COLO829 (cell line): ENCODE measurements at regions not wholly inside any gene's neighbourhood (a gene's known extent, or its start where the extent isn't known, plus 50 kb on each side); places are given as distances from the start of the nearest gene placed in this dataset.
A peak's percentile ranks its signal among the peaks of the same experiment; 100 is the strongest.

Experiments
- DNase-seq: peaks from one replicate; pipeline ENCODE4 v3.0.0; 2012; ENCODE audit warnings: low spot score

DNA sequence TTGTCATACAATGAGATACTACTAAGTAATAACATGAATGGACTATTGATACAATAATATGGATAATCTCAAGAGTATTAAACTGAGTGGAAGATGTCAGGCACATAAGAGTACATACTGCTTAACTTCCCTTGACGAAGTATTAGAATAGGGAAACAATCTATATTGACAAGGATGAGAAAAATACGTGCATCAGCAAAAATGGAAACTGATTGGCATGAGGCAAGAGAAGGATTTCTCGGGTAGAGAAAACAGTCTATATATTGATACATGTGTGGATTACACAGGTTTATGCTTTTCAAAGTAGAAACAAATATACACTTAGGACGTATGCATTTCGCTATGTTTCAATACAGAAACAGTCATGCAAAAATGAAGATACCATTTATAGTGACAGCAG is 57.4 kb downstream of the PRR20E start:
- DNase-seq = no peak

DNA sequence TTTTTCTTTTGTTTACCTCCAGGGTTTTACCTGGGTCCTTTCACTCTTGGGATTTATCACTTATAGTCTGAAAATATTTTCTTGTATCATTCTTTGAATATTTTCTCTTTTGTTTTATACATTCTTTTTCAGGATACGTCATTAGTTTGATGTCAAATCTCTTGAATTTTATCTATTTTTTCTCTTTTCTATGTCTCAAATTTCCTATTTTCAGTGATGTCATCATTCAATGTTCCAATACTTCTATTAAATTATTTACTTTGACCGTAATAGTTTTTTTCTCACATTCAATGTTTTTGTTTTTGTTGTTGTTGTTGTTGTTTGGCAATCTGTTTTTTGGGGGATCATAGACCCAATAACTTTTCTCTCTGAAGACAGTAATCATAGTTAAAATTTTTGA is 83.5 kb downstream of the PRR20E start:
- no peak for DNase-seq

GRCh38 chr13:57253551-57253950 is 86.6 kb downstream of the PRR20E start:
- no peak for DNase-seq

DNA sequence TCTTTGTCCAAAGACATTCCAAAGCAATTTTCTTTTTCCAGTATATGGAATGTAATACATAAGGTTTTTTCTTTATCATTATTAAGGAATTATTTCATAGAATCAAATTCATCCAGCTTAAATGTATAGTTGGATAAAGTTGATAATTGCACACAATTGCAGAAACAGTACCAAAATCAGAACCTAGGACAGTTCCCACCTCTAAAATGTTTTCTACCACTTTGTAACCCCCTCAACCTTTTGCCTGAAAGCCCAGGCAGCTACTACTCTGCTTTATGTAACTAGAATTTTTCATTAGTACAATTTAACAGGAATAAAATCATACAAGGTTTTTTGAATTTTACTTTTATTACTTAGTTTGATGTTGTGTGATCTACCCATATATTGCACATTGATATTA is 98.0 kb downstream of the PRR20E start:
- DNase-seq = no peak

DNA sequence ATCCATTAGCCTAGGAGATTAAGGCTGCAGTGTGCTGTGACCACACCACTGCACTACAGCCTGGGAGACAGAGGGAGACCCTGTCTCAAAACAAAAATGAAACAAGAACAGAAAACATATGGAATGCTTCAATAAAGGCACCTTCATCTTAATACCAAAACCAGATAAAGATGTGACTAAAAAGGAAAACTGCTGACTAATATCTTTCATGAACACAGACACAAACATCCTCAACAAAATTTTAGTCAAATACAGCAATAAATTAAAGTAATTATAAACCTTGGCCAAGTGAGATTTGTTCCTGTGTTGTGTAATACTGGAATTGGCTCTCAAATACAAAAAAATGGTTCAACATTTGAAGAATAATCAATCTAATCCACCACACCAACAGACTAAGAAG is 103.5 kb downstream of the PRR20E start:
- DNase-seq = no peak

- DNase-seq = no peak
These were observed 119.6 kb downstream of the PRR20E start for GRCh38 chr13:57286511-57287098.

- DNase-seq = no peak
These were observed 135.6 kb downstream of the PRR20E start for GRCh38 chr13:57302604-57303003.

DNA sequence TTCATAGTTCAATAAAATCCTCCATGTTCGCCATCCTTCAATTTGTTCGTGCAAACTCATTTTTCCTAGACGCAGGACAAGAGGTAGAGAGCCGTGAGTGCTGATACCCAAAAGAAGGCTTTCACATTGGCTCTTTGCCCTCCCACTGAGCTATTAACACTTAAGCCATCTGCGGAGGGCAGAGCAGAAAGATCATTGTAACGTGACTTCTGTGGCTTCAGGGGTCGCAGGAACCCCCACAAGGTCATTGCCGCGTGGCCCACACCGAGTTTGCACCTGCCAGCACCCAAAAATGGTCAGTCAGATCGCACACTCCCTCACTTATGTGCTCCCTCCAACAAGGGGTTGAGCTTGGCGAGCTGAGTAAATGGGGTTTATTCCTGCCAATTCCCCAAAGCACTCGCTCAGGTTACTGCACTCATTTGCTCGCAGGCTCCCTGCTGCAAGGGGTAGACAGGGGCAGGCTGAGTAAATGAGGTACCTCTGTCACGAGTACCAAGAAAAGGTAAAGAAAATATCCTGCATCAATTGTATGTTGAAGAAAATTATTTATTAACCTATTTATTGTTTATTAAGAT is 144.1 kb downstream of the PRR20E start:
- DNase-seq = no peak

- peak; percentile 6 for DNase-seq
These were observed 148.0 kb downstream of the PRR20E start for GRCh38 chr13:57314897-57315520.

DNA sequence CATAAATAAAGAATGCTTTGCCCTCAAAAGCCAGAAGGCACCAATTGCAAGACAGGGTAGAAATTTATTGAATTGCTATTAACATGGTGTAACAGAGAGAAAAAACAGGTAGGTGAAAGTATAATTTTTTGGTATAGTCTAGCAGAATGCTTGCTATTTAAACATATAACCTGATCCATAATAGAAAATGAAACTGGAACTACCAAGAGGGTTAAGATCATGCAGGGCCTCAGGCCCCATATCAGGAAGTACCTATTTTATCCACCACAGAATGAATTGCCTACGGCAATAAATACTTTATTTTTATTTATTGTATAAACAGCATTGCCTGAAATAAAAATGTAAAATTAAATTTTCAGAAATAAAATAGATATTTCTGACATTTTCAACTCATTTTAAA is 159.5 kb downstream of the PRR20E start:
- DNase-seq = no peak

- DNase-seq = no peak
These were observed 173.9 kb downstream of the PRR20E start for GRCh38 chr13:57340878-57341277.

GRCh38 chr13:57345526-57345925 is 178.5 kb downstream of the PRR20E start:
- DNase-seq = no peak

DNA sequence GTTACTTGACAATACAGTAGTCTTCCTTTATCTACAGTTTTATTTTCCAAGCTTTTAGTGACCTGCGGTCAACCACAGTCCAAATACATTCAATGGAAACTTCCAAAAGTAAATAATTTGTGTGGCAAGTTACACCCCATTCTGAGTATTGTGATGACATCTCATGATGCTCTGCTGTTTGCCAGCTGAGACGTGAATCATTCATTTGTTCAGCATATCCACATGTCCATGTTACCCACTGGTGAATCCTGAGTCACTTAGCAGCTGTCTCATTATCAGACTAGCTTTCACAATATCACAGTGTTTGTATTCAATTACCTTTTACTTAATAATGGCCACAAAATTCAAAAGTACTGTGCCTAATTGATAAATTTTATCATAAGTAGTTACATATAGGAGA is 179.8 kb downstream of the PRR20E start:
- no peak for DNase-seq

DNA sequence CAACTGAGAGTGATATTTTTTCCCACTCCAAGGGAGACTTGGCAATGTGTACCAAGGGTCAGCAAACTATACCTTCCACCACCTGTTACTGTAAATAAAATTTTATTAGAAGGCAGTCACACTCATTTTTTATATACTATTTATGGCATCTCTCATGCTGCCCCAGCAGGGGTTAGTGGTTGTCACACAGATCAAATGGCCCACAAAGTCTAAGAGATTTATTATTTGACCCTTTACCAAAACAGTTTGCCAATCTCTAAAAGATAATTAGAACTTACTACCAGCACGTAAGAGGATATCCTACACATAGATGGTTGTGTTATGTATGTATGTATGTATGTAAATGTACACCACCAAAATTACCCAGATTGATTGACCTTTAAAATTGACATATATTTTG is 185.1 kb downstream of the PRR20E start:
- DNase-seq = no peak

DNA sequence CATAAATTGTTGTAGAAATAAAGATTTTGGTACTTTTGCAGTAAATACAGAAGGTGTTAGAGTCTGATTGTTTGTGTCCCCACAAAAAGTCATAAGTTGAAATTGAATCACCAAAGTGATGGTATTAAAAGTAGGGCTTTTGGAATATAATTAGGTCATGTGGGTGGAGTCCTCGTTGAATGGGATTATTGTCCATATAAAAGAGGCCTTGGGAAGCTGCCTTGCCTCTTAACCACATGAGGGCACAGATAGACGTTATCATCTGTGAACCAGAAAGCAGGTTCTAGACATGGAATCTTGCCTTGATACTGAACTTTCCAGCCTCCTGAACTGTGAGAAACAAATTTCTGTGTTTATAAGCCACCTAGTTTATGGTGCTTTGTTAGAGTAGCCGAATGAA is 186.8 kb downstream of the PRR20E start:
- peak; percentile 48 for DNase-seq

- DNase-seq = peak; percentile 59
These were observed 208.9 kb downstream of the PRR20E start for GRCh38 chr13:57375876-57376275.

- no peak for DNase-seq
These were observed 223.2 kb upstream of the PCDH17 start for GRCh38 chr13:57408312-57408711.

DNA sequence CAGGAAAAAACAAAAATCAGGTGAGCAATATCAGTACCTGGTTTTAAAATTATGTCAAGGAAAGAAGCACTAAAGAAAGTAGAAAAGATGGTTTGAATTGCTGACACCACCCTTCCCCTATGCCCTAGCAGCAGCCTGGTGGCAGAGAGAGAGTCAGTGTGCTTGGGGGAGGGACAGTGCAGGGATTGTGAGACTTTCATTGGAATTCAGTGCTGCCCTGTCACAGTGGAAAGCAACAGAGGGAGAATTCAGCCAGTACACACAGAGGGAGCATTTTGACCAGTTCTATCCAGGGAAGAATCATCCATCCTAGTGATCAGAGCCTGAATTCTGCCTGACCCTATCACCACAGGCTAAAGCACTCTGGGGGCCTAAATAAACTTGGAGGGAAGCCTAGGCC is 222.4 kb upstream of the PCDH17 start:
- DNase-seq = no peak

GRCh38 chr13:57409656-57410055 is 221.9 kb upstream of the PCDH17 start:
- no peak for DNase-seq

DNA sequence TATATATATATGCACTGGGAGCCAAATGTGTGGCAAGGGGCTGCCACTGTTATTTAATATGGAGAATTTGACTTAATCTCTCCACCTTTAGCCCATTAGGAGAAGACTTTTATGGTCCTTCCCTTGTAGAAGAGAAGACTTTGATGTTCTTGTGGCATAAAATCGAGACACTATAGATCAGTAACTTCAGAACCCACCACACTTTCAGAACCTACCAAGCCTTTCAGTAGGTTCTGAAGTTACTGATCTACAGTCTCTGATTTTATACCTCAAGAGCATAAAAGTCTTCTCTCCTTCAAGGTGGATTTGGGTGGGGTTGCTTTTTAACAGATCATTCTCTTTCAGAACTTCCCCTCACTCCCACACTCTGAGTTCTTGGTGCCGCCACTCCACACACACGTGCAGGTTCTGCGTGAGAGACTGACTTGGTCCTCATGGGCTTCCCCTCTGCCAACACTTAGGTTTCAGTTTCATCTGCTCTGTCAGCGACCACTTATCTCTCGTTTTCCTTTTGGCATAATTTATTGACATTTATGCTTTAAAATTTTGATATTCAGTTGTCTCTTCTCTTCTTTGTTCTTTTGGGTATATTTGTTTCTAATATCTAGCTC is 213.4 kb upstream of the PCDH17 start:
- no peak for DNase-seq

GRCh38 chr13:57424379-57424778 is 207.2 kb upstream of the PCDH17 start:
- DNase-seq = no peak

DNA sequence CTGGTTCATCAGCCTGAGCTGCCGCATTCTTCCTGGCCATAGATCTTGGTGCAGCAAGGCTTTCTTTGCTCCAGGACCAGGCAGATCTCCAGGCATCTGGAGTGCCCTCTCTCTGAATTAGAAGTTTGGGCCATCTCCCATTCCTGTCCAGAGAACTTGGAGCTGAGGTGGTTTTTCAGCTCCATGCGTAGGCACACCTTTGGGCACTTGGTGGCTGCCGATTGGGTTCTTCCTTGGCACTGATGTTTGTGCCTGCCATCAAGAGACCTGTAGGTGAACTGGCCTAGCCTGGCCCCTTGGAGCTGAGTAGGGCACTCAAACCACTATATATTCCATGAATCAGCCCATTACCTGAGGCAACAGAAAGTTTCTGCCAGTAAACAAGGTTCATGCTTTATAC is 206.0 kb upstream of the PCDH17 start:
- no peak for DNase-seq

DNA sequence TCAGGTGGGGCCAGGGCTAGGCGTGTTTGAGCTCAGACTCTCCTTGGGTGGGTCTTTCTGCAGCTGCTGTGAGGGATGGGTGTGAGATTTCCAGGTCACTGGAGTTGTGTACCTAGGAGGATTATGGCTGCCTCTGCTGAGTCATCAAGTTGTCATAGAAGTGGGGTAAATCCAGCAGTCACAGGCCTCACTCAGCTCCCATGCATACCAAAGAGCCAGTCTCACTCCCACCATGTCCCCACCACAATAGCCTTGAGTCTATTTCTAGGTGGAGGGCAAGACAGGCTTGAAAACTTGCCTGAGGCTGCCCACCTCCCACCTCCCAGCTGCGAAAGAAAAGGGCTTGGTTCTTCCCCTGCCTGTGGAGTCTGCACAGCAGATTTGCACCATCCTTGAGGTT is 194.0 kb upstream of the PCDH17 start:
- no peak for DNase-seq

DNA sequence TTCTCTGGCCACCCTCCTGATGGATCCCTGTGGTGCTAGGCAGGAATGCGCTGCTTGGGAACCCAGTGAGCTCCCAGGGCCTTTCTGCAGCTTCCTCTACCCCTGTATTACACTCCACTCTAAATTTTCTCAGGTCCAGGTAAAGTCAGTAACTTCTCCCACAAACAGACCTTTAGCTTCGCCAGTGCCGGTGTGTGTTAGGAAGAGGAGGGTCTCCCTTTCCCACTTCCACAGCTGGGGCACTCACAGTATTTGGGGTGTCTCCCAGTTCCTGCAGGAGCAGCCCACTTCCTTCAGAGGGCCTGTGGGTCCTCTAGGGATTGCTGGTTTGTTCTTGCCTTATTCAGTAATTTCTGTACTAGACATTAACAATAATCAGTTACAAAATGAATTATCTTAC is 193.5 kb upstream of the PCDH17 start:
- DNase-seq = no peak
